OCI-LY7 (cell line): ENCODE measurements at regions not wholly inside any gene's neighbourhood (a gene's known extent, or its start where the extent isn't known, plus 50 kb on each side); places are given as distances from the start of the nearest gene placed in this dataset.

Experiments used
- CTCF ChIP-seq: fragments of 200-600 bp; sonication (generic); conservative IDR thresholded peaks from 2 replicates; pipeline ENCODE4 v1.5.1; 2014; ENCODE audit warnings: mild to moderate bottlenecking, antibody characterized with exemption, low read length, moderate library complexity, mixed read lengths
- EZH2phosphoT487 ChIP-seq: fragments of 200-600 bp; sonication (generic); IDR thresholded peaks from 2 replicates; pipeline ENCODE4 v1.6.1; 2018; ENCODE audit warnings: low read depth, borderline replicate concordance, mild to moderate bottlenecking, mixed run types, antibody characterized with exemption, low read length, moderate library complexity, mixed read lengths

DNA sequence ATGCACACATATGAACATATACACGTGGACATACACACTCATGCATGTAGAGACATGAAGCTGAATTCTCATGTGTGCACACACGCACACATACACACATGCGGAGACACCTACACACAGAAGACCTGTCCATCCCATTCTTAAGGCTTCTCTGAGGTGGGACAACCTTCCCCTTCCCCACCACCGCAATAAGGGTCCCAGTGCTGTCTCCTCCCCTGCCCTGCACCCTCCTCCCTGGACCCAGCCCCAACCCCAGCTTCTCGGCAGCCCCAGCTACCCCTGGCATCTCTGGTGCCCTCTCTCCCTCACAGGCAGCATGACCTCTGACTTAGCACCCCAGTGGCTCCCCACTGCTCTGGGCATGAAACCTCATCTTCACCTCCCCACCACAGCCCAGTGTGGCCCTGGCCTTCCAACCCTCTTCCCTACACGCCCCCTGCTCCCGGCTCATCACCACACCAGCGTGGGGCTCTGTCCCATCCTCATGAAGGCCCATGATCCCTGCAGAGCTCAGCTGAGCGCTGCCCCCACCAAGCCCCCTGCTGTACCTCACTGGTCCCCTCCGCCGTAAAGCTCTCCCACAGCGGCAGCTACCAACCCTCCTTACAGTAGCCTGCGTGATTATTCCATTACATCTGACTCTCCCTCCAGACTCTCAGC lies 204.1 kb upstream of the ZNF536 start:
- TF ChIP-seq CTCF: no peak
- no peak for TF ChIP-seq EZH2phosphoT487
